Stimulated activated CD8-positive, alpha-beta memory T cell treated with anti-CD3 and anti-CD28 coated beads, Interleukin-7, amount 100 ng/mL, for 48 hours (primary cell): ENCODE measurements at regions not wholly inside any gene's neighbourhood (a gene's known extent, or its start where the extent isn't known, plus 50 kb on each side); places are given as distances from the start of the nearest gene placed in this dataset.

Experiments
- DNase-seq, 2 donors: peaks; one replicate each; pipeline ENCODE4 v3.0.0-alpha.2; 2020; ENCODE audit warnings: low read depth in 1 of 2; ENCODE audit errors: extremely low read depth in 1 of 2

- no peak for DNase-seq
Observed at GRCh38 chrX:13906093-13906492, 89.2 kb upstream of the GPM6B start.

DNA sequence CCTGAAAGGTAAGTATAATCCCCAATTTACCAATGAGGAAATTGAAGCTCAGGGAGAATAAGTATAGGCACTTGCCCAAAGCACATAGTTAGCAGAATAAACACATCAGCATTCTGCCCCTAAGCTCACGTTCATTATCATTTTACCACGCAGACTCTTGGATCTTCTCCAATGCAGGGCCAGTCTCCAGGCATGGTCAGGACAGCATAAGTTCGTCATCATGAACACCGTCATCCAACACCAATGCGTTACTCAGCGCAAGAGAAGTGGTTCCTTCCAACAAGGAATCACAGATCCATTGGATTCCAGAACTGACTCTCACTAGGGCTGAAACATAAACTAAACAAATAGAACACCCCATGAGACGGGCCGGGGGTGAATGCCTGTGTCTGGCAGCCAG is 86.5 kb upstream of the GPM6B start:
- no peak for DNase-seq

DNA sequence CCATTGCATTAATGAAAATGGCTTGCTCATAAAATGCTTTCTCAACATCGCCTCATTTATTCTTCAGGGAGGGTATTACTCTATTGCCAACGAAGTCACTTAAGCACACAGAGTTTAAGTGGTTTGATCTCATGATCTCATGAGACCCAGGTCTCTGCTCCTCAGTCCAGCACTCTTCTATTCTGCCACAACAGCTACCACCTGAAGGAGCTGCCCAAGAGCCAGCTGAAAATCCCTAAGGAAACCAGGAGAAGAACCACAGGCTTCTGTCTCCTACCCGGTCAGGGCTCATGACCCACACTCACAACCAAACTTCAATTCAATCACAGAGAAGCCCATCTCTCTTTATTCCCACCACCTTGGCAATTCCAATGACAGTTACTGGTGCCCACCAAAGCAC is 85.5 kb upstream of the GPM6B start:
- no peak for DNase-seq

GRCh38 chrX:13901354-13901753 is 84.5 kb upstream of the GPM6B start:
- no peak for DNase-seq

- no peak for DNase-seq
Observed at GRCh38 chrX:13900351-13900750, 83.5 kb upstream of the GPM6B start.

- DNase-seq: no peak
Observed at GRCh38 chrX:13899607-13900006, 82.7 kb upstream of the GPM6B start.

GRCh38 chrX:13898603-13899002 is 81.7 kb upstream of the GPM6B start:
- DNase-seq: peak in 1 of 2 donors; percentile 3

DNA sequence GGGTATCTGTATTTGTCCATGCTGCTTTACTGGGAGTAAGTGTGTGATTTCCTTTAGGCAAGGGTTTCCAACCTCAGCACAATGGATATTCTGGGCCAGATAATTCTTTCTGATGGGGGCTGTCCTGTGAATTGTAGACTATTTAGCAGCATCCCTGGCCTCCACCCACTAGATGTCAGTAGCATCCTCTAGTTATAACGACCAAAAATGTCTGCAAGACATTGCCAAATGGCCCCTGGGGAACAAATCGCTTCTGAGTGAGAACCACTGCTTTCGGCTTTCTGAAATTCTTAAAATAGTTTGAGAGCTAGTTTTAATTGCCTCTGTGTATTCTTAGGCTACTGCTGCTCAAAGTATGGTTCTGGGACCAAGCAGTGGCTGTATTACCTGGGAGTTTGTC is 81.2 kb upstream of the GPM6B start:
- DNase-seq: no peak

GRCh38 chrX:13897566-13897965 is 80.7 kb upstream of the GPM6B start:
- DNase-seq: no peak

DNA sequence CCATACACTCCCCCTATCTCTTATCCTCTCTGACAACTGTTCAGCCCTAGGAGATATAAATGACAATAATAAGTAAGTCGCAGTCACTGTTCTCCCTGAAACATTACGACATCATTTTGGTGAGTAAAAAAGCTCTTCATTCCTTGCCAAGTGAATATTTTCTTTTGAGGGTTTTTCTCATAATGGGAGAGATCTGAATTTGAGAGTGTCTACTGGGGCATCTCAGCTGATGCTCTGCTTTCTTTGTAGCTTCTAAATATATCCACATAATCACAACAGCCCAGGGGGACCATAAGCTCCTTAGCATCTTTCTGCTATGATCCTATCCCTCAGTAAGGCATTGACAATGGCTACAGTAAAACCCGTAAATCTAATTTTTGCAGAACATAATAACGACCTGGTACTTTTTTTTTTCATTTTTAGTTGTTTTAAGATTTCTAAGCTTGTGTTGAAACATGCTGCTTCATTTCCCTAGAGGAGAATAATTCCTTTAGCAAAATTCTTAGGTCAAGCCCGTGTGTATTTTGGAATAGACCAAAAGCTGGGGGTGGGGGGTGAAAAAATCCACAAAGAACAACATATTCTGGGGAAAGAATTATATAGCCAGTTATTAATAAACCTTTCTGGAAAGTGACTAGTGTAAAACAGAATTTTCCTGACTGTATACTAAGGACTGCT is 78.1 kb upstream of the GPM6B start:
- DNase-seq: no peak

GRCh38 chrX:13893826-13894225 is 76.9 kb upstream of the GPM6B start:
- DNase-seq: no peak

DNA sequence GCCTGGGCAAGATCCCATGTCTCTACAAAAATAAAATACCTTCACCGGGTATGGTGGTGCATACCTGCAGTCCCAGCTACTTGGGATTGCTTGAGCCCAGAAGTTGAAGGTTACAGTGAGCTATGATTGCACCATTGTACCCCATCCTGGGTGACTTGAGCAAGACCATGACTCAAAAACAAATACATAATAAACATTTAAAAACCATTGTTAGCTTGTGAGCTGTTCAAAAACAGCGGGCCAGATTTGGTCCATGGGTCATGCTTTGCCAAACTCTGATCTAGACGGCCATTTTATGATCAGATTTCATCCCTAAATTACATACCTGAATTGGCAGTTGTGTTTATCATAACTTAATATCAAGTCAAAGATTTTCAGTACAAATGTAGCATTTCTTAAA is 76.0 kb upstream of the GPM6B start:
- no peak for DNase-seq

DNA sequence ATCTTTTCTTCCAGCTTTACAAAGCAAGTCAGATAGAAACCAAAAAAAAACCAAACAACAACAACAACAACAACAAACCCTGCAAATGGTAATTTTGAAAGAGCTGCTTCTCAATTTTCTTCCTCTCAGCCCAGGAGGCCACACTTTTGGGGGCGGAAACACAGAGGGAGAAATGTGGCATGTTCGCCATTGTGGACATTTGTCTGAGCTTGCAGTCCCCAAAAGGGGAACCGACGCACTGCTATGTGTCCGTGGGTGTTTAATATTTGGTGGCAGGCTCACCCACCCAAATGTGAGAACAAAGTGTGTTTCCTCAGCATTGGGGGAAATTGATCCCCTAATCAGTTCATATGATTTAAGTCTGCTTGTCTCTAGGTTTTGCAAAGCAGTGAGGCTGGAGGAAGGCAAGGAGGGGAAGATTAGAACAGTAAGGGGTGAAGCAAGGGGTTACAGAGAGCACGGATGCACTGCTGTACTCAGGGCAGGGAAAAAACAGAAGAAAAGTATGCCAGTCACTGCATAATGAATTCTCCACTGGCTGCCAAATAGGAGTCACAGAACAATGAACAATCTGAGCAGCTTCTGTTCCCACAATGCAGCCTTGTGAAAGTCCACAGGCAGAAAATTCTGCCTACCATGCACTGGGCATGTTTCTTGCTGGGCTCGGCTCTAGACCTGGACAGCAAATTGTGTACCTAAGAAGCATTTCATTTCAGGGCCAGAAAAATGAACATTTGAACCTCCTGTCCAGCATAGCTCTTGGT is 74.7 kb upstream of the GPM6B start:
- DNase-seq: no peak

DNA sequence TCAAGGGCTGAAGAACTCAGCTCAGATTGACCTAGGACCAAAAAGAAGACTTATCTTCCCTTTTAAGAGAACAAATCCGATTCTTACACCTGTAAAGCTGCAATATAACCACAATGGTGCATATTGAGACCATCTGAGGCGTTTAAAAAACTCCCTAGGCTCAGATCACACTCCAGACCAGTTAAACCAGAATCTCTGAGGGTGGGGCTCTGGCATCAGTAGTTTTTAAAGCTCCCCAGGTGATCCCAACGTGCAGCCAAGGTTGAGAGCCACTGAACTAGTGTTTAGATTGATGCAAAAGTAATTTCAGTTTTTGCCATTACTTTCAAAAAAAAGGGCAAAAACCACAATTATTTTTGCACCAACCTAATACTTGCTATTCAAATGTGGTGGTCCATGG is 73.9 kb upstream of the GPM6B start:
- no peak for DNase-seq

DNA sequence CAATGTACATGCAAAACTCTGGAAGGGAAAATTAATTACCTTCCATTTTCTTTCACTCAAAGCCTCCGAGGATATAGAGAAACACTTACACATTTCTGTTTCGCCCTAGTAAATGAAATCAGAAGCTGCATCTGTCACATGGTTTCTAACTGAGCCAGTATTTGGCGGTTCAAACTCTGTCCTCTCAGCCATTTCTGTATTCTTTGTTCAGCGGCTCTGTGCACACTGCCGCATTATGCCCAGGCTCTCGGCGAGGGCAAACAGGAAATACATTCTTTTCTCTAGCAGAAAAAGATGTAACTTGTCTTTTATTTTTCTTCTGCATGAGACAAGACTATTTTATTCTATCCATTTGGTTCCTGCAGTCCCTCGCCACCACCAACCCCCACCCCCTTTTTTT is 71.4 kb upstream of the GPM6B start:
- DNase-seq: no peak

GRCh38 chrX:13885591-13885990 is 68.7 kb upstream of the GPM6B start:
- no peak for DNase-seq

DNA sequence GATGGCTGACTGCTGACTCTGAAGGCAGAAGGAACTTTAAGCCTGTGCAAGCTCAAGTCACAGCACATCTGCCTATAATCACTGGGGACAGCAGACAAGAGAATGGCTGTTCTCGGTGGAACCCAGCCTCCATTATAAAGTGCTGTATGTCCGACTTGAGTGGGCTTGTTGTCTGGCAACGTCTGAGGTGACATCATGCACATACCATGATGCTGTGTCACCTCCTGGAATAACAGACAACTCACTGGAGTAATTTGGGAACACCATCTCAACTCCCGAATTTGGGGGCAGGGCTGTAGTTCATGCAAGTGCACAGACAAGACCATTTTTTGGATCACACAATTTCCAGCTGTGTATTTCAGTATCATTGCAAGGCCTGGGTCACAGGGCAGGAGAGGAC is 59.8 kb upstream of the GPM6B start:
- no peak for DNase-seq

DNA sequence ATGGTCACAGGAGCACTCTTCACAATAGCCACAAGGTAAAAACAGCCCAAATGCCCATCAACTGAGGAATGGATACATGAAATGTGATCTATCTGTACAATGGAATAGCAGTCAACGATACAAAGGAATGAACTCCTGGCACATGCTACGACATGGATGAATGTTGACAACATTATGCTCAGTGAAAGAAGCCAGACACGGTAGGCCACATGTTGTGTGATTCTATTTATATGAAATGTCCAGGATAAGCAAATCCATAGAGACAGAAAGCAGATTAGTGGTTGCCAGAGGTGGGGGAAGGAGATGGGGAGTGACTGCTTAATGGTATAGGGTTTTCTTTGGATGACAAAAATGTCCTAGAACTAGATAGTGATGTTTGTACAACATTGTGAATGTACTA is 58.7 kb upstream of the GPM6B start:
- DNase-seq: no peak

DNA sequence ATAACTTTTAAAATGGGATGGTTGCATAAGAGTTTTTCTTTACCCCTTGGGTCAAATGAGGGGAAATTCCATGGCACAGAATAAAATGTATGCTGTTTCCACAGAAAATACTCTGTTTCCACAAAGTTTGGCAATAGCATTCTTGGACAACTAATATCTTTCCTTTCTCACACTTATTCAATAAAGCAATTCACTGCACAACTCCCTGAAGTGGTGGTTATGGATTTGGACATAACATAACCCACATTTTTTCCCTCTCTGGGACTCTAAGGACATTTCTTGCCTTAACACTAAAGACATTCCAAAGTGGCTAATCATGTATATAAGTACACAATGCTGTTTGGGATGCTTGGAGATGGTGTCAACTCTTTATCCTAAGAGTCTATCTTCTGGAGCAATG is 51.7 kb upstream of the GPM6B start:
- DNase-seq: no peak
